GM12891 (cell line): ENCODE measurements at regions not wholly inside any gene's neighbourhood (a gene's known extent, or its start where the extent isn't known, plus 50 kb on each side); places are given as distances from the start of the nearest gene placed in this dataset.

Source experiments
- PAX5 ChIP-seq: IDR thresholded peaks from 2 replicates; pipeline ENCODE4 v1.6.1; 2011; ENCODE audit warnings: low read length, moderate library complexity, mild to moderate bottlenecking; ENCODE audit not compliant: insufficient read depth, severe bottlenecking
- POLR2A ChIP-seq: IDR thresholded peaks from 2 replicates; pipeline ENCODE4 v1.6.1; 2011; ENCODE audit warnings: low read depth, low read length, control low read depth
- POLR2AphosphoS5 ChIP-seq: IDR thresholded peaks from 2 replicates; pipeline ENCODE4 v1.6.1; 2011; ENCODE audit warnings: low read depth, low read length, control low read depth

- TF ChIP-seq POLR2A (no peak), PAX5 (no peak), POLR2AphosphoS5 (no peak)
These were observed 561.3 kb downstream of the PSAT1 start for GRCh38 chr9:78858266-78858665.
